B cell (primary cell): ENCODE measurements at regions not wholly inside any gene's neighbourhood (a gene's known extent, or its start where the extent isn't known, plus 50 kb on each side); places are given as distances from the start of the nearest gene placed in this dataset.

Experiments used
- ATAC-seq: fragments of 200-7000 bp; cut with Tn5 transposase; one replicate; pipeline ENCODE4 v1.10.0; 2021; ENCODE audit warnings: low read depth, mild to moderate bottlenecking, moderate number of reproducible peaks, moderate library complexity
- CTCF ChIA-PET: fragments of 350-600 bp; sonication (Branson Sonifier 250); formaldehyde crosslinking; loops from one replicate; lab custom pipeline; 2021; ENCODE audit warnings: antibody characterized with exemption, inconsistent platforms; lab: Charles Lee
- POLR2A ChIA-PET: fragments of 350-600 bp; sonication (Branson Sonifier 250); formaldehyde crosslinking; loops from one replicate; lab custom pipeline; 2021; ENCODE audit warnings: antibody characterized with exemption; lab: Charles Lee
- DNase-seq: peaks from one replicate; pipeline ENCODE4 v3.0.0; 2013
- H2AFZ ChIP-seq: 2 replicates; pipeline ENCODE4 v1.6.1; 2012; ENCODE audit warnings: mild to moderate bottlenecking, low read depth, low read length; ENCODE audit not compliant: insufficient read depth, poor library complexity, severe bottlenecking
- H3K27ac ChIP-seq, 2 donors: 1 replicate in 1 of 2; 2 replicates in 1 of 2; pipeline ENCODE4 v1.5.1; 2012 to 2013; ENCODE audit warnings: low read length in 2 of 2, mild to moderate bottlenecking in 2 of 2, moderate library complexity in 1 of 2
- H3K27me3 ChIP-seq, 4 experiments: fragments of 200-600 bp in 1 of 4; sonication (generic) in 1 of 4; replicated peaks in 1 of 4; 1 replicate in 2 of 4; 2 replicates in 2 of 4; pipeline versions ENCODE4 v1.6.1 to v1.7.0; 2013 to 2016; ENCODE audit warnings: low read length in 3 of 4, mild to moderate bottlenecking in 2 of 4, mixed read lengths in 1 of 4, moderate library complexity in 1 of 4; ENCODE audit not compliant: insufficient read depth in 4 of 4, control insufficient read depth in 3 of 4; ENCODE audit errors: control extremely low read depth in 1 of 4
- H3K36me3 ChIP-seq, 2 experiments: replicated peaks in 1 of 2; 1 replicate in 1 of 2; 2 replicates in 1 of 2; pipeline versions ENCODE4 v1.6.1 to v1.7.1; 2013; ENCODE audit warnings: low read length in 1 of 2; ENCODE audit not compliant: insufficient read depth in 2 of 2, control insufficient read depth in 1 of 2; ENCODE audit errors: control extremely low read depth in 1 of 2, extremely low read depth in 1 of 2
- H3K4me1 ChIP-seq, 2 donors: fragments of 200-600 bp in 1 of 2; sonication (generic) in 1 of 2; 1 replicate in 1 of 2; 2 replicates in 1 of 2; pipeline versions ENCODE4 v1.5.1 to v1.6.1; 2013 to 2017; ENCODE audit warnings: low read length in 2 of 2; ENCODE audit not compliant: control insufficient read depth in 2 of 2, insufficient read depth in 2 of 2
- H3K4me2 ChIP-seq: replicated peaks from 2 replicates; pipeline ENCODE3; 2012; ENCODE audit warnings: mild to moderate bottlenecking, low read depth, low read length; ENCODE audit not compliant: poor library complexity, severe bottlenecking
- H3K4me3 ChIP-seq, 5 experiments: fragments of 200-600 bp in 1 of 5; sonication (generic) in 1 of 5; 1 replicate in 3 of 5; 2 replicates in 2 of 5; pipeline versions ENCODE4 v1.5.1 to v1.7.0; 2011 to 2016; ENCODE audit warnings: low read length in 4 of 5, mild to moderate bottlenecking in 4 of 5, low read depth in 2 of 5, control low read depth in 1 of 5, moderate library complexity in 1 of 5; ENCODE audit not compliant: insufficient read depth in 1 of 5; ENCODE audit errors: control extremely low read depth in 1 of 5, extremely low read depth in 1 of 5
- H3K79me2 ChIP-seq: fragments of 200-600 bp; sonication (generic); one replicate; pipeline ENCODE4 v1.6.0; 2016; ENCODE audit warnings: low read length; ENCODE audit not compliant: control insufficient read depth, insufficient read depth
- H3K9ac ChIP-seq: fragments of 200-600 bp; sonication (generic); 2 replicates; pipeline ENCODE4 v1.6.1; 2017; ENCODE audit warnings: mild to moderate bottlenecking, low read length, moderate library complexity
- H3K9me3 ChIP-seq, 3 donors: one replicate each; pipeline versions ENCODE4 v1.6.1 to v1.7.1; 2013; ENCODE audit warnings: low read length in 2 of 3; ENCODE audit not compliant: control insufficient read depth in 2 of 3, insufficient read depth in 1 of 3; ENCODE audit errors: control extremely low read depth in 1 of 3
- H4K20me1 ChIP-seq: 2 replicates; pipeline ENCODE4 v1.6.0; 2012; ENCODE audit warnings: mild to moderate bottlenecking, low read length; ENCODE audit not compliant: insufficient read depth, control insufficient read depth, poor library complexity, severe bottlenecking
- H3K27ac Mint-ChIP-seq: one replicate; pipeline ENCODE4 v1.8.0; 2021; ENCODE audit warnings: mixed read lengths
- H3K27me3 Mint-ChIP-seq: one replicate; pipeline ENCODE4 v1.8.0; 2021; ENCODE audit warnings: mixed read lengths
- H3K4me1 Mint-ChIP-seq: one replicate; pipeline ENCODE4 v1.8.0; 2021; ENCODE audit warnings: mixed read lengths
- H3K4me3 Mint-ChIP-seq: one replicate; pipeline ENCODE4 v1.8.0; 2021; ENCODE audit warnings: mixed read lengths
- H3K9me3 Mint-ChIP-seq: one replicate; pipeline ENCODE4 v1.8.0; 2022; ENCODE audit warnings: mixed read lengths; ENCODE audit not compliant: insufficient read depth
- CTCF ChIP-seq: fragments of 200-600 bp; IDR thresholded peaks from one replicate; pipeline ENCODE4 v1.8.0; 2022; ENCODE audit warnings: antibody characterized with exemption, mild to moderate bottlenecking
- EZH2 ChIP-seq: IDR thresholded peaks from 2 replicates; pipeline ENCODE4 v1.6.1; 2012; ENCODE audit warnings: borderline replicate concordance, low read depth, mild to moderate bottlenecking, moderate library complexity, low read length; ENCODE audit not compliant: insufficient read depth, poor library complexity, severe bottlenecking
- WGBS: methylation state at CpG from one replicate; pipeline ENCODE4 v1.1.5; 2013; ENCODE audit warnings: missing lambda C conversion rate; ENCODE audit not compliant: insufficient coverage; 5-methylcytosine and 5-hydroxymethylcytosine counted together
- intact Hi-C: fragments of 100-400 bp; cut with micrococcal nuclease; formaldehyde crosslinking; loops from one replicate; pipeline ENCODE4 v1.10.0; 2022

GRCh38 chr6:84492241-84493165 lies 265.1 kb upstream of the CEP162 start:
- peaks cover 4% of the 10 kb centered on the region for H3K9me3 Mint-ChIP-seq
- ChIA-PET POLR2A (no interaction called here), CTCF (no interaction called here)
- no peaks in the 10 kb centered on the region for H3K27me3 Mint-ChIP-seq
- no peak overlapping the region for H3K9ac ChIP-seq
- no peaks in the 10 kb centered on the region for H3K36me3 ChIP-seq
- H3K79me2 ChIP-seq: no peaks in the 10 kb centered on the region
- no peaks in the 10 kb centered on the region for H3K4me1 ChIP-seq
- no peaks in the 10 kb centered on the region for H3K4me1 Mint-ChIP-seq
- no peak overlapping the region for H3K27ac Mint-ChIP-seq
- no peak overlapping the region for H2AFZ ChIP-seq
- H3K9me3 ChIP-seq: peaks cover 0 to 2% (median 0%) of the 10 kb centered on the region in 3 donors
- H3K27ac ChIP-seq: no peak overlapping the region
- H3K4me3 Mint-ChIP-seq: no peak overlapping the region
- intact Hi-C loops: loop anchor here (1.0 kb wide), 1 partner anchor 30 kb away; no protein-coding TSS in a partner anchor
- DNase-seq (no peak), ATAC-seq (no peak)
- no peak overlapping the region for H3K4me3 ChIP-seq
- TF ChIP-seq EZH2 (no peak), CTCF (no peak)
- WGBS: 96% methylated on average over 6 of the region's 13 CpGs
- no peak overlapping the region for H3K4me2 ChIP-seq
- no peaks in the 10 kb centered on the region for H4K20me1 ChIP-seq
- H3K27me3 ChIP-seq: no peaks in the 10 kb centered on the region

GRCh38 chr6:84489598-84489997 lies 262.2 kb upstream of the CEP162 start:
- 100% methylated on average over 1 of the region's 1 CpG for WGBS
- POLR2A ChIA-PET: no interaction called here
- no peaks in the 10 kb centered on the region for H3K27me3 ChIP-seq

More at GRCh38 chr6:84489598-84489997, 262.2 kb upstream of the CEP162 start:
- DNase-seq (no peak), ATAC-seq (no peak)
- TF ChIP-seq EZH2 (no peak), CTCF (no peak)
- no peaks in the 10 kb centered on the region for H4K20me1 ChIP-seq
- H3K36me3 ChIP-seq: no peaks in the 10 kb centered on the region
- H3K4me3 ChIP-seq: no peak overlapping the region
- no peaks in the 10 kb centered on the region for H3K27me3 Mint-ChIP-seq
- no peaks in the 10 kb centered on the region for H3K79me2 ChIP-seq
- H3K9ac ChIP-seq: no peak overlapping the region
- intact Hi-C loops: no loop called here
- H3K4me3 Mint-ChIP-seq: no peak overlapping the region
- H3K27ac ChIP-seq: no peak overlapping the region
- H3K4me1 Mint-ChIP-seq: no peaks in the 10 kb centered on the region
- H3K9me3 ChIP-seq: peaks cover 0 to 2% (median 0%) of the 10 kb centered on the region in 3 donors
- no peak overlapping the region for H3K27ac Mint-ChIP-seq
- H2AFZ ChIP-seq: no peak overlapping the region
- no peak overlapping the region for H3K4me2 ChIP-seq
- peaks cover 5% of the 10 kb centered on the region for H3K9me3 Mint-ChIP-seq
- CTCF ChIA-PET: no interaction called here
- no peaks in the 10 kb centered on the region for H3K4me1 ChIP-seq
